Pancreas (tissue), 10 donors: ENCODE measurements at regions not wholly inside any gene's neighbourhood (a gene's known extent, or its start where the extent isn't known, plus 50 kb on each side); places are given as distances from the start of the nearest gene placed in this dataset.

Experiments
- ATAC-seq, 4 donors: fragments of 200-7000 bp; cut with Tn5 transposase; one replicate each; pipeline versions ENCODE4 v1.8.0 to v1.9.1; 2020; ENCODE audit warnings: mild to moderate bottlenecking in 4 of 4, moderate library complexity in 4 of 4
- DNase-seq, 6 donors: peaks; one replicate each; pipeline ENCODE4 v3.0.0-alpha.2; 2020
- FAIRE-seq: peaks from 2 replicates; lab custom pipeline; 2012; peaks lifted over from hg19 to GRCh38; lab: Jason Lieb, UNC
- H3K27ac ChIP-seq, 4 donors: fragments of 200-600 bp; sonication (generic); 1 replicate in 3 of 4; 2 replicates in 1 of 4; pipeline versions ENCODE4 v1.5.0 to v1.8.0; 2020
- H3K27me3 ChIP-seq, 4 donors: fragments of 200-600 bp; one replicate each; pipeline ENCODE4 v1.8.0; 2021
- H3K36me3 ChIP-seq, 3 donors: fragments of 200-600 bp; sonication (generic) in 1 of 3; one replicate each; pipeline versions ENCODE4 v1.5.0 to v1.8.0; 2020 to 2021
- H3K4me1 ChIP-seq, 3 donors: fragments of 200-600 bp; one replicate each; pipeline ENCODE4 v1.8.0; 2021
- H3K4me3 ChIP-seq, 4 donors: fragments of 200-600 bp; sonication (generic) in 2 of 4; one replicate each; pipeline versions ENCODE4 v1.5.0 to v1.8.0; 2020 to 2021
- H3K9me3 ChIP-seq, 4 donors: fragments of 200-600 bp; one replicate each; pipeline ENCODE4 v1.8.0; 2021
- CTCF ChIP-seq, 4 donors: fragments of 200-600 bp; sonication (generic) in 3 of 4; IDR thresholded peaks; one replicate each; pipeline versions ENCODE4 v1.5.0 to v1.8.0; 2021; ENCODE audit warnings: antibody characterized with exemption in 4 of 4
- WGBS, 2 donors: extraction: QIAGEN DNeasy Blood & Tissue Kit; methylation state at CpG; one replicate each; pipeline ENCODE4 v1.1.7; 2013; 5-methylcytosine and 5-hydroxymethylcytosine counted together
- intact Hi-C, 3 donors: fragments of 100-400 bp; cut with DNase I; formaldehyde crosslinking; loops; one replicate each; pipeline versions ENCODE4 v1.11.1 to v1.14.2; 2022
- donor health status: healthy with polysubstance abuse.
- donor health status: DM: no; HTN: no; CAD: no; lungs with moderate emphysema.
- donor health status: DM: no; HTN: no; CAD: no.
- donor health status: control.
- donor health status: control.
- donor health status: Bipolar disorder and iron deficiency.
- donor health status: DM: yes; HTN: yes; CAD: no.
- donor health status: DM: no; HTN: no; CAD: no.
- donor health status: DM: no; HTN: no; CAD: no.
- donor health status: DM: yes; HTN: yes; CAD: no.

- FAIRE-seq: no peak
- DNase-seq: no peak
- no peaks in the 10 kb centered on the region for H3K27me3 ChIP-seq
- H3K36me3 ChIP-seq: no peaks in the 10 kb centered on the region
- no peak overlapping the region for H3K4me3 ChIP-seq
- ATAC-seq: no peak
- no peaks in the 10 kb centered on the region for H3K9me3 ChIP-seq
- no peak overlapping the region for H3K27ac ChIP-seq
- intact Hi-C loops: no loop called here
- TF ChIP-seq CTCF (IDR thresholded peaks at IDR 0.05): no peak
- H3K4me1 ChIP-seq: no peaks in the 10 kb centered on the region
Measured at GRCh38 chr5:30956251-30956650, 237.2 kb upstream of the CDH6 start.

- Histone ChIP-seq H3K9me3 (no peaks in the 10 kb centered on the region), H3K27ac (no peak overlapping the region), H3K4me3 (no peak overlapping the region), H3K27me3 (no peaks in the 10 kb centered on the region), H3K4me1 (no peaks in the 10 kb centered on the region), H3K36me3 (no peaks in the 10 kb centered on the region)
- no peak for DNase-seq
- FAIRE-seq: no peak
- no peak for ATAC-seq
- WGBS, 2 donors: 7 to 8% methylated on average over 4 of the region's 4 CpGs
- intact Hi-C loops: no loop called here
- no peak for TF ChIP-seq CTCF (IDR thresholded peaks at IDR 0.05)
Measured at GRCh38 chr5:30937070-30937469, 256.4 kb upstream of the CDH6 start.

GRCh38 chr5:30933599-30933998 lies 259.9 kb upstream of the CDH6 start:
- intact Hi-C loops: no loop called here
- DNase-seq: no peak
- Histone ChIP-seq H3K27me3 (no peaks in the 10 kb centered on the region), H3K4me3 (no peak overlapping the region), H3K4me1 (no peaks in the 10 kb centered on the region), H3K27ac (no peak overlapping the region), H3K36me3 (no peaks in the 10 kb centered on the region), H3K9me3 (no peaks in the 10 kb centered on the region)
- 37 to 40% methylated on average over 4 of the region's 4 CpGs for WGBS, 2 donors
- no peak for TF ChIP-seq CTCF (IDR thresholded peaks at IDR 0.05)
- no peak for FAIRE-seq
- no peak for ATAC-seq

- no peak for FAIRE-seq
- H3K27me3 ChIP-seq: no peaks in the 10 kb centered on the region
- intact Hi-C loops: no loop called here
- no peak for DNase-seq
- no peak for TF ChIP-seq CTCF (IDR thresholded peaks at IDR 0.05)
- H3K4me3 ChIP-seq: no peak overlapping the region
- no peaks in the 10 kb centered on the region for H3K9me3 ChIP-seq
- H3K27ac ChIP-seq: no peak overlapping the region
- H3K4me1 ChIP-seq: no peaks in the 10 kb centered on the region
- no peak for ATAC-seq
- H3K36me3 ChIP-seq: no peaks in the 10 kb centered on the region
- 43 to 55% methylated on average over 4 of the region's 4 CpGs for WGBS, 2 donors
Measured at GRCh38 chr5:30932273-30933017, 261.0 kb upstream of the CDH6 start.

GRCh38 chr5:30930736-30931135 lies 262.8 kb upstream of the CDH6 start:
- H3K4me1 ChIP-seq: no peaks in the 10 kb centered on the region
- DNase-seq: no peak
- FAIRE-seq: no peak
- H3K36me3 ChIP-seq: no peaks in the 10 kb centered on the region
- intact Hi-C loops: no loop called here
- H3K4me3 ChIP-seq: no peak overlapping the region
- no peaks in the 10 kb centered on the region for H3K27me3 ChIP-seq
- TF ChIP-seq CTCF (IDR thresholded peaks at IDR 0.05): no peak
- no peaks in the 10 kb centered on the region for H3K9me3 ChIP-seq
- 35 to 38% methylated on average over 2 of the region's 2 CpGs for WGBS, 2 donors
- no peak overlapping the region for H3K27ac ChIP-seq
- ATAC-seq: no peak
